MCF 10A (cell line): ENCODE measurements at regions not wholly inside any gene's neighbourhood (a gene's known extent, or its start where the extent isn't known, plus 50 kb on each side); places are given as distances from the start of the nearest gene placed in this dataset.

Experiments used
- BruUV-seq: library from RNA; stranded (reverse); fragments of 400-500 nt; replicated peaks from 2 replicates; lab custom pipeline; 2021; lab: Mats Ljungman, UMichigan
- CTCF ChIA-PET: fragments of 300-600 bp; sonication (Branson Sonifier 250); formaldehyde crosslinking; extraction: SDS; loops from one replicate; lab custom pipeline; 2021; ENCODE audit warnings: antibody characterized with exemption, inconsistent platforms; lab: Yijun Ruan, JAX
- POLR2A ChIA-PET: fragments of 300-600, 350-650 bp; sonication (Branson Sonifier 250); formaldehyde crosslinking; extraction: SDS; loops from one replicate; lab custom pipeline; 2020; ENCODE audit warnings: antibody characterized with exemption, inconsistent platforms; lab: Yijun Ruan, JAX
- DNase-seq: peaks from one replicate; pipeline ENCODE4 v3.0.0-alpha.2; 2018; ENCODE audit not compliant: unreplicated experiment
- H3K27ac Mint-ChIP-seq: one replicate; pipeline ENCODE4 v1.8.0; 2022; ENCODE audit warnings: mild to moderate bottlenecking, low read depth, mixed read lengths; ENCODE audit not compliant: unreplicated experiment
- H3K27me3 Mint-ChIP-seq: one replicate; pipeline ENCODE4 v1.8.0; 2022; ENCODE audit warnings: mixed read lengths; ENCODE audit not compliant: insufficient read depth, unreplicated experiment
- H3K36me3 Mint-ChIP-seq: one replicate; pipeline ENCODE4 v1.8.0; 2022; ENCODE audit warnings: mild to moderate bottlenecking, moderate library complexity, mixed read lengths; ENCODE audit not compliant: insufficient read depth, unreplicated experiment
- H3K4me1 Mint-ChIP-seq: one replicate; pipeline ENCODE4 v1.8.0; 2022; ENCODE audit warnings: mixed read lengths; ENCODE audit not compliant: insufficient read depth, unreplicated experiment
- H3K4me3 Mint-ChIP-seq: one replicate; pipeline ENCODE4 v1.8.0; 2022; ENCODE audit warnings: mild to moderate bottlenecking, moderate library complexity, mixed read lengths; ENCODE audit not compliant: unreplicated experiment
- H3K9me3 Mint-ChIP-seq: one replicate; pipeline ENCODE4 v1.8.0; 2022; ENCODE audit warnings: mixed read lengths; ENCODE audit not compliant: unreplicated experiment
- CTCF ChIP-seq: fragments of 200-600 bp; IDR thresholded peaks from one replicate; pipeline ENCODE4 v1.8.0; 2022; ENCODE audit warnings: antibody characterized with exemption, mild to moderate bottlenecking; ENCODE audit not compliant: unreplicated experiment
- intact Hi-C: fragments of 100-400 bp; cut with micrococcal nuclease; formaldehyde crosslinking; loops from 2 replicates; pipeline ENCODE4 v1.14.1; 2022

DNA sequence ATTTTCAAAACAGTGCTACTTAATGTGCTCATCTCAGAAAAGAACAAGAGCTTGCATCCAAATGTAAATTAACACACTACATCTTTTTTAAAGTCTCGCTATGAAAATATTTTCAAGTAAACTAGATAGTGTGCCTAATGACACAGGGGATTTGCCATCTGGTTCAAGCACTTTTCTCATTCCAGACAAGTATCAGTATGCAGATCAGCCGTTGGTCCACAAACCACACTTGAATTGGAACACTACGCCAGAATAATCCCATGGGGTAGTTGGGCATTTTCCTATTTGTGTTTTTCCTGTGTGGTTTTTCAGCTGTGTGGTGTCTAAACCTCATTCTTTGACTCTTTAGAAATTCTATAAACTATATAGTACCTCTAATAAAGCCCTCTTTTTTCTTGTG lies 256.2 kb downstream of the EPHA7 start:
- H3K27me3 Mint-ChIP-seq: peaks cover 3% of the 10 kb centered on the region
- no peak for DNase-seq
- H3K27ac Mint-ChIP-seq: no peak overlapping the region
- CTCF ChIA-PET: interaction anchor here (0.6 to 0.7 kb wide), 2 partner anchors 238 to 308 kb away, joined by 3 to 4 read pairs; no protein-coding TSS in a partner anchor
- H3K4me3 Mint-ChIP-seq: no peak overlapping the region
- H3K36me3 Mint-ChIP-seq: no peaks in the 10 kb centered on the region
- POLR2A ChIA-PET: no interaction called here
- TF ChIP-seq CTCF: no peak
- intact Hi-C loops: no loop called here
- no peaks in the 10 kb centered on the region for H3K4me1 Mint-ChIP-seq
- no TSS peak for BruUV-seq
- no peaks in the 10 kb centered on the region for H3K9me3 Mint-ChIP-seq

GRCh38 chr6:93139408-93140081 lies 279.8 kb downstream of the EPHA7 start:
- Mint-ChIP-seq H3K4me3 (no peak overlapping the region), H3K27ac (no peak overlapping the region), H3K4me1 (no peaks in the 10 kb centered on the region), H3K36me3 (no peaks in the 10 kb centered on the region), H3K9me3 (no peaks in the 10 kb centered on the region), H3K27me3 (peaks cover 34% of the 10 kb centered on the region)
- BruUV-seq: no TSS peak
- TF ChIP-seq CTCF: no peak
- ChIA-PET CTCF (no interaction called here), POLR2A (no interaction called here)
- no peak for DNase-seq
- intact Hi-C loops: no loop called here

DNA sequence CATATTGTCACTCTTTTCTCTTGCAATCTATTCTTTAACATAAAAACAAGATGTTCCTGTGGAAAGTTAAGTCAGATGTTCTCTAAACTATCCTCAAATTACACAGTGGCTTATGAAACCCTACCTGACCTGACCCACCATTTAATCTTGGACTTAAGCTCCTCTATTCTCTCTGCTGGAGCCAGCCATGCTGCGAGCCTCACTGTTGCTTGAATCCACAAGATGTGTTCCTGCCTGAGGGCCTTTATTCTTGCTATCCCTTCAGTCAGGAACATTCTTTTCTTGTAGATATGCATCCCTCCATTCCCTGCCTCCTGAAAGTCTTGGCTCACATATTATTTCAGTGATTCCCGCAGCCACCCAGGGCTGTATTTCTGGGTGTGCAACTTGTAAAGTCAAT lies 283.2 kb downstream of the EPHA7 start:
- CTCF ChIA-PET: no interaction called here
- H3K4me1 Mint-ChIP-seq: no peaks in the 10 kb centered on the region
- POLR2A ChIA-PET: no interaction called here
- no peaks in the 10 kb centered on the region for H3K36me3 Mint-ChIP-seq
- H3K4me3 Mint-ChIP-seq: no peak overlapping the region
- intact Hi-C loops: no loop called here
- H3K27me3 Mint-ChIP-seq: peaks cover 46% of the 10 kb centered on the region
- no peak for TF ChIP-seq CTCF
- H3K27ac Mint-ChIP-seq: no peak overlapping the region
- no peaks in the 10 kb centered on the region for H3K9me3 Mint-ChIP-seq
- DNase-seq: no peak
- BruUV-seq: no TSS peak

- Mint-ChIP-seq H3K9me3 (no peaks in the 10 kb centered on the region), H3K36me3 (no peaks in the 10 kb centered on the region), H3K27me3 (peaks cover 44% of the 10 kb centered on the region), H3K4me1 (no peaks in the 10 kb centered on the region), H3K4me3 (no peak overlapping the region), H3K27ac (no peak overlapping the region)
- peak; percentile 33 for DNase-seq
- no TSS peak for BruUV-seq
- intact Hi-C loops: no loop called here
- ChIA-PET POLR2A (no interaction called here), CTCF (no interaction called here)
- TF ChIP-seq CTCF: no peak
Observed at GRCh38 chr6:93124006-93124632, 295.2 kb downstream of the EPHA7 start.
